NCI-H748 (cell line): ENCODE measurements at regions not wholly inside any gene's neighbourhood (a gene's known extent, or its start where the extent isn't known, plus 50 kb on each side); places are given as distances from the start of the nearest gene placed in this dataset.
"Not testable (repeated sequence)": the region's sequence is repeated elsewhere in the genome, so short reads cannot be mapped to it uniquely, and the experiment has no call there.

Source experiments
- DNase-seq: peaks from one replicate; lab custom pipeline; 2025; ENCODE audit not compliant: unreplicated experiment; lab: John Stamatoyannopoulos, UW

GRCh38 chr1:182003953-182004586 lies 57.4 kb downstream of the ZNF648 start:
- peak; percentile 25 for DNase-seq

- DNase-seq = peak; percentile 41
Observed at GRCh38 chr1:182003025-182003725, 58.3 kb downstream of the ZNF648 start.

- no peak for DNase-seq
Observed at GRCh38 chr1:182002570-182002969, 58.9 kb downstream of the ZNF648 start.

GRCh38 chr1:181998858-181999257 lies 62.7 kb downstream of the ZNF648 start:
- DNase-seq = no peak

- DNase-seq = no peak
Observed at GRCh38 chr1:181992072-181992471, 69.4 kb downstream of the ZNF648 start.

GRCh38 chr1:181990728-181991127 lies 70.8 kb downstream of the ZNF648 start:
- DNase-seq = no peak

GRCh38 chr1:181989261-181989920 lies 72.1 kb downstream of the ZNF648 start:
- DNase-seq = no peak

GRCh38 chr1:181987996-181988395 lies 73.5 kb downstream of the ZNF648 start:
- DNase-seq = no peak

- DNase-seq = no peak
Observed at GRCh38 chr1:181987334-181987895, 74.1 kb downstream of the ZNF648 start.

GRCh38 chr1:181986907-181987305 lies 74.6 kb downstream of the ZNF648 start:
- no peak for DNase-seq

- no peak for DNase-seq
Observed at GRCh38 chr1:181985936-181986906, 75.3 kb downstream of the ZNF648 start.

- no peak for DNase-seq
Observed at GRCh38 chr1:181985281-181985680, 76.2 kb downstream of the ZNF648 start.

GRCh38 chr1:181984006-181984405 lies 77.5 kb downstream of the ZNF648 start:
- no peak for DNase-seq

GRCh38 chr1:181981821-181982220 lies 79.7 kb downstream of the ZNF648 start:
- no peak for DNase-seq

- DNase-seq = no peak
Observed at GRCh38 chr1:181972256-181972655, 89.3 kb downstream of the ZNF648 start.

- DNase-seq = no peak
Observed at GRCh38 chr1:181971424-181971823, 90.1 kb downstream of the ZNF648 start.

GRCh38 chr1:181969902-181970301 lies 91.6 kb downstream of the ZNF648 start:
- no peak for DNase-seq

GRCh38 chr1:181954696-181955095 lies 106.8 kb downstream of the ZNF648 start:
- DNase-seq = not testable (repeated sequence)

- not testable (repeated sequence) for DNase-seq
Observed at GRCh38 chr1:181954178-181954577, 107.3 kb downstream of the ZNF648 start.

GRCh38 chr1:181953596-181953995 lies 107.9 kb downstream of the ZNF648 start:
- no peak for DNase-seq

GRCh38 chr1:181951213-181951612 lies 110.3 kb downstream of the ZNF648 start:
- DNase-seq = no peak
